SU-DHL-6 (cell line): ENCODE measurements at regions not wholly inside any gene's neighbourhood (a gene's known extent, or its start where the extent isn't known, plus 50 kb on each side); places are given as distances from the start of the nearest gene placed in this dataset.
"Not testable (repeated sequence)": the region's sequence is repeated elsewhere in the genome, so short reads cannot be mapped to it uniquely, and the experiment has no call there.

Experiments used
- H2AFZ ChIP-seq: fragments of 200-600 bp; sonication (generic); 2 replicates; pipeline ENCODE4 v1.6.1; 2014; ENCODE audit warnings: low read depth, mild to moderate bottlenecking, moderate library complexity, mixed read lengths, antibody characterized with exemption, low read length; ENCODE audit not compliant: severe bottlenecking
- H3F3A ChIP-seq: fragments of 200-600 bp; shearing (Covaris generic); 2 replicates; pipeline ENCODE4 v1.6.0; 2016; ENCODE audit warnings: antibody characterized with exemption, mild to moderate bottlenecking; ENCODE audit not compliant: insufficient read depth
- H3K27ac ChIP-seq: fragments of 200-600 bp; sonication (generic); 2 replicates; pipeline ENCODE4 v1.5.1; 2016; ENCODE audit warnings: low read depth, mild to moderate bottlenecking, low read length, moderate library complexity, mixed read lengths
- H3K27me3 ChIP-seq: fragments of 200-600 bp; sonication (generic), shearing (Covaris generic); 2 replicates; pipeline ENCODE4 v1.6.0; 2014; ENCODE audit warnings: mild to moderate bottlenecking, low read length
- H3K36me3 ChIP-seq: fragments of 200-600 bp; sonication (generic); 2 replicates; pipeline ENCODE4 v1.6.1; 2014; ENCODE audit warnings: mild to moderate bottlenecking, low read length, mixed read lengths
- H3K4me2 ChIP-seq: fragments of 300-600, 200-600 bp; shearing (Covaris generic), sonication (generic); 2 replicates; pipeline ENCODE4 v1.6.0; 2014; ENCODE audit warnings: low read length, low read depth, mild to moderate bottlenecking; ENCODE audit not compliant: poor library complexity, severe bottlenecking
- H3K4me3 ChIP-seq: fragments of 200-600 bp; sonication (generic); 2 replicates; pipeline ENCODE4 v1.5.1; 2014; ENCODE audit warnings: antibody characterized with exemption, low read length, mild to moderate bottlenecking, mixed read lengths; ENCODE audit not compliant: insufficient read depth, poor library complexity, severe bottlenecking
- H3K79me2 ChIP-seq: fragments of 200-600 bp; sonication (generic); 2 replicates; pipeline ENCODE4 v1.6.1; 2014; ENCODE audit warnings: mild to moderate bottlenecking, low read length, moderate library complexity; ENCODE audit not compliant: insufficient read depth
- H3K9ac ChIP-seq: fragments of 200-600 bp; sonication (generic); 2 replicates; pipeline ENCODE4 v1.7.0; 2014; ENCODE audit warnings: mild to moderate bottlenecking, low read length
- H3K9me2 ChIP-seq: fragments of 200-600 bp; sonication (generic); replicated peaks from 2 replicates; pipeline ENCODE4 v1.6.1; 2014; ENCODE audit warnings: low read length; ENCODE audit not compliant: insufficient read depth
- H3K9me3 ChIP-seq: fragments of 200-600 bp; sonication (generic); 2 replicates; pipeline ENCODE4 v1.6.1; 2014; ENCODE audit warnings: low read length, mixed read lengths; ENCODE audit not compliant: insufficient read depth
- H4K20me1 ChIP-seq: fragments of 200-600 bp; sonication (generic); 2 replicates; pipeline ENCODE4 v1.6.1; 2014; ENCODE audit warnings: low read depth, mild to moderate bottlenecking, antibody characterized with exemption, low read length, moderate library complexity, mixed read lengths
- CTCF ChIP-seq: fragments of 200-600 bp; sonication (generic); IDR thresholded peaks from one replicate; pipeline ENCODE4 v1.5.1; 2017; ENCODE audit warnings: antibody characterized with exemption, mild to moderate bottlenecking, low read length, moderate library complexity; ENCODE audit not compliant: insufficient read depth, poor library complexity, severe bottlenecking
- EZH2phosphoT487 ChIP-seq: fragments of 200-600 bp; sonication (generic), shearing (Covaris generic); conservative IDR thresholded peaks from 2 replicates; pipeline ENCODE4 v1.6.1; 2018; ENCODE audit warnings: mild to moderate bottlenecking, antibody characterized with exemption, low read length, moderate library complexity, mixed read lengths

GRCh38 chr2:105669384-105669891 is 75.3 kb upstream of the NCK2 start:
- Histone ChIP-seq H3K4me3 (no peak overlapping the region), H3K9me3 (no peaks in the 10 kb centered on the region), H3K27ac (no peak overlapping the region), H4K20me1 (no peaks in the 10 kb centered on the region), H2AFZ (no peak overlapping the region), H3K27me3 (no peaks in the 10 kb centered on the region), H3K9ac (no peak overlapping the region), H3K36me3 (no peaks in the 10 kb centered on the region), H3K79me2 (no peaks in the 10 kb centered on the region), H3K9me2 (no peaks in the 10 kb centered on the region), H3F3A (no peaks in the 10 kb centered on the region), H3K4me2 (no peak overlapping the region)
- TF ChIP-seq EZH2phosphoT487 (no peak), CTCF (no peak)

DNA sequence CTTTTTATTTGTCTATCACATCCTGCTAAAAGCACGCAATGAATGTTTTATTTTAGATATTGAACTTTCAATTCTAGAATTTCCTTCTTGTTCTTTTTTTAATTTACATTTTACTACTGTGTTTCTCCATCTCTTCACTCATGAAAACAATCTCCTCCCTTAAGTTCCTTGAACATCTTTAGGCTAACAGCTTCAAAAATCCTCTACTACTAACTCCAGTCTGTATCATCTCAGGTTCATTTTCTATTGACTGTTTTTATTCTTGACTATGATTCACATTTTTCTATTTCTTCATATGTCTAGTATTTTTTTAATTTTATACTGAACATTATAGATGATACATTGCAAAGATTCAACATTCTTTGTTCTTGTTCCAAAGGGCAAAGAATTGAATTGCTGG is 79.2 kb upstream of the NCK2 start:
- Histone ChIP-seq H3K36me3 (no peaks in the 10 kb centered on the region), H3K9me3 (no peaks in the 10 kb centered on the region), H3K9ac (no peak overlapping the region), H2AFZ (no peak overlapping the region), H3F3A (no peaks in the 10 kb centered on the region), H4K20me1 (no peaks in the 10 kb centered on the region), H3K27me3 (no peaks in the 10 kb centered on the region), H3K27ac (no peak overlapping the region), H3K9me2 (no peaks in the 10 kb centered on the region), H3K79me2 (no peaks in the 10 kb centered on the region), H3K4me3 (no peak overlapping the region), H3K4me2 (no peak overlapping the region)
- TF ChIP-seq CTCF: no peak
- no peak for TF ChIP-seq EZH2phosphoT487

GRCh38 chr2:105660489-105660888 is 84.2 kb upstream of the NCK2 start:
- no peak overlapping the region for H3K4me3 ChIP-seq
- no peaks in the 10 kb centered on the region for H3K79me2 ChIP-seq
- no peaks in the 10 kb centered on the region for H3K9me3 ChIP-seq
- H3F3A ChIP-seq: no peaks in the 10 kb centered on the region
- H3K36me3 ChIP-seq: no peaks in the 10 kb centered on the region
- H2AFZ ChIP-seq: no peak overlapping the region
- TF ChIP-seq CTCF (no peak), EZH2phosphoT487 (no peak)
- H3K9me2 ChIP-seq: no peaks in the 10 kb centered on the region
- H3K4me2 ChIP-seq: no peak overlapping the region
- no peak overlapping the region for H3K27ac ChIP-seq
- no peaks in the 10 kb centered on the region for H3K27me3 ChIP-seq
- no peaks in the 10 kb centered on the region for H4K20me1 ChIP-seq
- H3K9ac ChIP-seq: no peak overlapping the region

DNA sequence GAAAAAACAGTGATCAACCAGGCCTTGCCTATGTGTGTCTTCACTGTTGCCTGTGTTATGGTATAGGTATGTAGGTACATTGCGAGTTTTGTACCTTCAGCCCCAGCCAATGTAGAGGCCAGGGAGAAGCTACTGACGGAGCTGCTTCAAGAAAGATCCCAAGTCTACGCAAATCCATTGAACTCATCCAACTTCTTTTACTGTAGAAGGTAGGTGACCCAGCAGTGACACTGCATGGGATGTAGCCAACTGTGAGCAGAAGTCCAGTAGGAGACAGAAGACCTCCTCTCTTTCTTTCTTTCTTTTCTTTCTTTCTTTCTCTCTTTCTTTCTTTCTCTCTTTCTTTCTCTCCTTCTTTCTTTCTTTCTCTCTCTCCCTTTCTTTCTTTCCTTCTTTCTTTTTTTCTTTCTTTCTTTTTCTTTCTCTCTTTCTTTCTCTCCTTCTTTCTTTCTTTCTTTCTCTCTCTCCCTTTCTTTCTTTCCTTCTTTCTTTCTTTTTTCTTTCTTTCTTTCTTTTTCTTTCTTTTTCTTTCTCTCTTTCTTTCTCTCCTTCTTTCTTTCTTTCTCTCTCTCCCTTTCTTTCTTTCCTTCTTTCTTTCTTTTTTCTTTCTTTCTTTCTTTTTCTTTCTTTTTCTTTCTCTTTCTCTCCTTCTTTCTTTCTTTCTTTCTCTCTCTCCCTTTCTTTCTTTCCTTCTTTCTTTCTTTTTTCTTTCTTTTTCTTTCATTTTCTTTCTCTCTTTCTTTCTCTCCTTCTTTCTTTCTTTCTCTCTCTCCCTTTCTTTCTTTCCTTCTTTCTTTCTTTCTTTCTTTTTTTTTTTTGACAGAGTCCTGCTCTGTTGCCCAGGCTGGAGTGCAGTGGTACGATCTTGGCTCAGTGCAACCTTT is 88.7 kb upstream of the NCK2 start:
- not testable (repeated sequence) for H3F3A ChIP-seq, H4K20me1 ChIP-seq, H3K9me3 ChIP-seq, H3K9ac ChIP-seq, H3K4me2 ChIP-seq, H3K79me2 ChIP-seq, H3K36me3 ChIP-seq, H2AFZ ChIP-seq, H3K9me2 ChIP-seq, H3K4me3 ChIP-seq, H3K27me3 ChIP-seq, H3K27ac ChIP-seq
